GM19438 (cell line): ENCODE measurements at regions not wholly inside any gene's neighbourhood (a gene's known extent, or its start where the extent isn't known, plus 50 kb on each side); places are given as distances from the start of the nearest gene placed in this dataset.
"Not testable (repeated sequence)": the region's sequence is repeated elsewhere in the genome, so short reads cannot be mapped to it uniquely, and the experiment has no call there.

Source experiments
- ATAC-seq: cut with Tn5 transposase; IDR thresholded peaks from one replicate; pipeline ENCODE4 v1.9.1; 2021; ENCODE audit warnings: low read depth; ENCODE audit not compliant: unreplicated experiment

GRCh38 chr15:81875717-81876116 lies 170.1 kb downstream of the MEX3B start:
- not testable (repeated sequence) for ATAC-seq

- ATAC-seq: not testable (repeated sequence)
These were observed 175.1 kb downstream of the MEX3B start for GRCh38 chr15:81870746-81871106.

- ATAC-seq: not testable (repeated sequence)
These were observed 175.6 kb downstream of the MEX3B start for GRCh38 chr15:81870062-81870745.

DNA sequence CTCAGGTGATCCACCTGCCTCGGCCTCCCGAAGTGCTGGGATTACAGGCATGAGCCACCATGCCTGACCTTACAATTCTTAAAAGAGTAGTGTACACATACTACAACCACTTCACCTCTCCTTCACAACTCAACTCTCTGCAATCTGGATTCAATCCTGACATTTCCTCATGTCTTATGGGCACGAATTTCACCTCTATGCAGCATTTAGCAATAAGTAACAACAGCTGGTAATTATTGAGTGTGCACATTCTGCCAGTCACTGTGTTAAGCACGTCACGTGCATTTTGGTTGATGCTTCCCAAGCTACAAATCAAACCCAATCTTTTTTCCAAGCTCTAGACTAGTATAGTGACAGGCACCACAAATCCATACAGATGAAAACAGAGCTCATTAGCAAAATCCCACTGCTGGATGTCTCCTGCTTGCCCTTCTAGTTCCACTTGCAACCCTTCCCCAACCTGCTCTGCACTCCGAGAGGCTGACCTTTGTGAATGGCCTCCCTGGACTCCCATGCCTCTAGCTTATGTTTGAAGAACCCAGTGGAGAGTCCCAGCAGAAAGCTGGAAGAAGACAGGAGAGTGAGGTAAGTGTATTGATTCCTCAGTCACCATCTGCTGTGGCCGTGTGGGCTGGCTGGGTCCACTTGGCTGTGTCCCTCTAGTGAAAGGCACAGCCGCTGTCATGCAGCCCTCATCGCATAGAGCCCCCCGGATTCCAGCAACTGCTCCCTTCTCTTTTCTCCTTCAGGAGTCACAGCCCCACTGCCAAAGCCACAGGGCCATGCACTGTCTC lies 176.5 kb downstream of the MEX3B start:
- no peak for ATAC-seq

DNA sequence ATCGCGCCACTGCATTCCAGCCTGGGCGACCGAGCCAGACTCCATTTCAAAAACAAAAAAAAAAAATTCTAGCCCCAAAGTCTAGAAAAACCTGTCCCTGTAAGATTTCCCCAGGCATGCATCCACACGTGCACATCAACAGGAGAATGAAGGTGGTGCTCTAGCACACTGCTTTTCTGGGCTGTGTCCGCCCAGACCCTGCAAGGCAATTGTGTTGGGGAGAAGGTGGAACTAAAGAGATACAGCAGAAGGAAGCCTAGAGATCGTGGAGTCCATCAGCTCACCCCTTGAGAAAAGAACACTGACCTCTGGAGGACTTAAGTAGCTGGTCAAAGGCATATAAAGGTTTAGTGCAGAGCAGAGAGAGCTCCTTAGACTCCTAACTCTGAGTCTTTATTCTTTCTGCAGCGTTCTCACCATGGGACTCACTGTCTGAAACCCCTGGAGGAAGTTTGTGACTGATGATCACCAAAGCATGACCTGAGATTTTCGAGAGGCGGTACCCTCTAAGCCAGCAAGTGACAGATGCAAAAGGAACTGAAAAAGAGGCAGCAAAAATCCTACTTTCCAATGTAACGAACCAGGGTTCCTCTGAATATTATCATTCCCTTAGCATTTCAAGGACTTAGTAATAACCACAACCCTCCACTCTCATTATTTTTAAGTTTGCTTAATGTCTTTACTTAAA lies 179.8 kb downstream of the MEX3B start:
- ATAC-seq: peak; percentile 99

DNA sequence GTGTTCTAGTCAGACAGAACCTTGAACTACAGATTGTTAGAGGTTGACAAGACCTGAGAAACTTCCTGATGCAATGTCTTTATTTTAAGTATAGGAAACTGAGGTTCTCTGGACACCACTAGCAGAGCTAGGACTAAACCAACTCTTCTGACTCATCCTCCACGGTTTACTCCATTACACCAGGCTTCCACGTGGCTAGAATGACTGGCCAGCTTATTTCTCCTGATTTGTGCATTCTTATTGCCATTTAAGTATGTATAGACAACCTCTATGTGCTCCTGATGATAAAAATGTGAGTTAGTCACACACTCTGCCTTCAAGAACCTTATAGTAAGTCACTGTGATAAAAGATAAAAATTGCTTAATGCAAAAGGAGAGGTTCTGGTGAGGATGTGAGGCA lies 182.7 kb downstream of the MEX3B start:
- no peak for ATAC-seq

GRCh38 chr15:81859737-81860516 lies 185.9 kb downstream of the MEX3B start:
- ATAC-seq: no peak

DNA sequence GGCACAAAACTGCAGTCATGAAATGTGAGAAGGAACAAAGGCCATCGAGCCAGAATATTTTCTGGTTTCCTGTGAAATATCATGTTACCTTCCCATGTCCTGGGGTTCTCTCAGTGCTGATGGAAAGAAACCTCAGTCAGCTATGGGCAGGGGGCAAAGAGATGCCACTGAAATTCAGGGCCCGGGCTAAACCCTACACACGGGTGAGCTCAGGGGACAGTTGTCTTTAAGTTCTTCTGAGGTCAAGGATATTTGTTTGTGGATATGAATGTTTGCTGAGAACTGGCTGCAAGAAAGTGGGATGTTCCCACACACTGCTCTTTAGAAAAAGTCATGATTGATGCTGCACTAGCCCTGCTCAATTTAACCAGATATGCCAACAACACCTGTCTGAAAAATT lies 187.2 kb downstream of the MEX3B start:
- ATAC-seq: no peak

DNA sequence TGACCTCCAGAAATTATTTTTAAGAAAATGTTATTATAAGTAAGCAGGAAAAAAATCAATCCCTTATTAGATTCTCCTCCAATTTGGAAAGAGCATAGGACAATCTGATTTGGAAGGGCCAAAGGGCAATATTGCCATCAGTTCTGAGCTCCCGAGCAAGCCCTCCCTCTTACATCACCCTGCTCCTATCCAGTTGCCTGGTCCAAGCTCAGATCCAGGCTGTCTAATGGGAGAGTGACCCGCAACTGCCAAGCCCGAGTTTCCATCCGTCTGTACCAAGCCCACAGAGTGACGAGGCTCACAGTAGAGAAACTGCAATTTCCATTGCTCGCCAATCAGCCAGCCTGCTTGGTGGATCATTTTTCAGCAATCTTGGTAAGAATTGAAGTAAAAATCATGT lies 187.7 kb downstream of the MEX3B start:
- ATAC-seq: no peak

GRCh38 chr15:81856634-81857026 lies 189.2 kb downstream of the MEX3B start:
- ATAC-seq: no peak

GRCh38 chr15:81856001-81856633 lies 189.7 kb downstream of the MEX3B start:
- no peak for ATAC-seq

DNA sequence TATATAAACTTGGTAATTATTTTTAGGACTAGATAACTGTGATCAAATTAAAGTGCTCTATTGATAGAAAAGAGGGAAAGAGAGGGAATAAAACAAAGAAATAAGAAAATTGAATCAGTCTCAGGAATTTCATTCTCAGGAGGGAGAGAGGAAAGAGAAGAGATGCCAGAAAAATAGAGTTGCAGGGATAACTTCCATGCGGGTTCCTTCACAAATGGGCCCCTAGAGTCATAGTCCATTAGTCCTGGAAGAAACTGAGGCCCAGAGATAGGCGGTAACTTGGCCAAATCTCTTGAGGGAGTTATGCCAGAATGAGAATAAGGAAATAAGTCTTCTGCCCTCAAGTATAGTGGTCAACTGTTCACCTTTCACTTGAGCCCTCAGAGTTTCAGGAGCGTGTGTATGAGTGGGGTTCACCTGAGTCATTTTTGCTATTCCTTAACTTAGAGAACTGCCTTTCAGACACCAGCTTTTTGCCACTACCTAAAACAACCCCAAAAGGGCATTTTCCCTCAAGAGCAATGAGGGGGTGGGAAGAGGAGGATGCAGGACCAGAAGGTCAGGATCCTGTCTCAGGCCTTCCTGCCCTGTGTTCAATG lies 192.6 kb downstream of the MEX3B start:
- no peak for ATAC-seq

DNA sequence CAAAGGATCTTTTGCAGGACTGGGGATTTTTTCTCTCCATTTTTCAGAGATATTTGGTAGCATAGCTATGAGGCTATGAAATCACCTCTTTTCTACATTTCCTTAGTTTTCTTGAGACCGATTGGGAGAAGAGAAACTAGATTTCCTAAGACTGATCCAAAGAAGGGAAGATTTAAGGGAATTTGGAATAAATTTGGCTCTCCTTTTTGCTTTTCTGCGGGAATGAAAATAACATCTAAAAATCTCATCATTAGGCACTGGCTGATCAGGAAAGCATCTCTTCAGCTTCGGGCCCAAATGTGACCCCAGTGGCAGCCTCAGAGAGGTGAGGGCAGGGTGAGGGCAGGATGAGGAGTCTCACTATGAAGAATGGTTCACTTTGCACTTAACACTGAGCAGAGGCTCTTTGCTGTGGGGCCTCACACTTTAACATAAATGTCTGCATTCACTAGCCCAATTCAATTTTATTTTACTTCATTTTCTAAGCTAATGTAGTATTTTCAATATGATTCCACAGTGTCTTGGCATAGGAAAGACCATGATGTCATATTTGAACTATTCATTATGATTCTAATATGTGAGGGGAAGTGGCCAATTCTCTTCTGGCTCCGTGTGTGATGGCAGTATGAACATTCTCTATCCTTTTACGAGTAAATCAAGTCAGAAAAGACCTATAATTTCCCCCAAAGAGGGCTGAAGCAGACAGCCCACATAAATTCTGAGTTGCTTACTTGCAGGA lies 193.2 kb downstream of the MEX3B start:
- ATAC-seq: no peak

- ATAC-seq: no peak
These were observed 194.1 kb downstream of the MEX3B start for GRCh38 chr15:81851757-81852156.

DNA sequence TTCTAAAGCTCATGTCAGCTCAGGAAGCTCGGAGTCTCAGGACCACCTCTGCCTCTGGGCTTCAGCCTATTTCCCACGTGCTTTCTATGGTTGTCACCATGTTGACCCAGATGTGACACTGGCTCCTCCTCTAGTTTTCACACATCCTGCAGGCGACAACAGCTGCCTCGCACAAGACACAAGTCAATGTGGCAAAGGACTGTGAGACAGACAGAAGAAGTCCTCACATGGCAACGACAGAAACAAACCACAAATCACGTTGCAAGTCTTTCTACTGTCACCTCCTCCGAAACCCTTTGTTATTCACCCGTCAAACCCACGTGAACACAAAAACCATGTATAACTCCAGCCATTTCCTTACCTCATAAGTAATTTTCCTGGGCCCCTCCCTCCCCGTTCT lies 194.5 kb downstream of the MEX3B start:
- ATAC-seq: no peak

- ATAC-seq: no peak
These were observed 196.5 kb downstream of the MEX3B start for GRCh38 chr15:81849289-81849688.

DNA sequence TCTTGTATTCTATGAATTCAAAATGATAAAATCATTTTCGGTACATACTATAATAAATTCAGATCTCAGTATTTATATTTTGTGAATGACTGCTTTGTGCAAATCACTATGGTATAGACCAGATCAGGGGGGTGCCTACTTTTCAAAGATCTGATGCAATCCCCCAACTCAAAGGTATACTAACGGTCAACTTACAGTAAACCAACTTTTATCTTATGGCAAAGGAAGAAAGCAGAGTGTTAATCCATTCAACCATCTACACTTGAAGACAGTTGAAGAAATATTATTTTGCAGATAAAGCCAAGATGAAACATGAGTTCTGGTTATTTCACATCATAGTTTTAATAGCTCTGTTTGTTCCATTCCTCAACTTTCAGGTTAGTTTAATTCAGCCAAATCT lies 197.1 kb downstream of the MEX3B start:
- no peak for ATAC-seq

DNA sequence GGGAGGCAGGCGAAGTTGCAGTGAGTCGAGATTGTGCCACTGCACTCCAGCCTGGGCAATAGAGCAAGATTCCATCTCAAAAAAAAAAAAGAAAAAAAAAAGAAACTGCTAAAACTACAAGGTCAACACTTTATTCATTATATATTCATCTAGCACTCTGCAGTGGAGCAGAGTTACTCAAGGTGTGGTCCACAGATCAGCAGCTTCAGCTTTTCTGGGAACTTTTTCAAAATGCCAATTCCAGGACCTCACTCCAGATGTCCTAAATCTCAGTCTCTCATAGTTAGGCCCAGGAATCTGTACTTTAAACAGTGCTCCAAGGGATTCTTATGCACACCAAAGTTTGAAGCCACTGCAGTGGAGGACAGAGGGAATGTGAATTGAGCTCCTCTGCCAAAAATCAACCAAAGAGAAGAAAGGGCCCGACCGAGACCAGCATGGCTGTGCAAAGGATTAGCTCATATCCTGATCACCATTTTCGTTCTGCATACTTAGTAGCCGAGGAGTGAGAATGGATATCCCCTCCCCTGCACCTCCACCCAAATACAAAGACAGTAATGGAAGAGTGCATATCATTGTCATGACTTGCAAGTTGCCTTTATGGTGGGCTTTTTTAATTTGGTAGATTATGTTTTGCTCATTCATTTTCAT lies 201.9 kb downstream of the MEX3B start:
- ATAC-seq: no peak

GRCh38 chr15:81843226-81843625 lies 202.6 kb downstream of the MEX3B start:
- ATAC-seq: peak; percentile 74
